Caco-2 (cell line): ENCODE measurements at regions not wholly inside any gene's neighbourhood (a gene's known extent, or its start where the extent isn't known, plus 50 kb on each side); places are given as distances from the start of the nearest gene placed in this dataset.

Experiments
- BruUV-seq: library from RNA; stranded (reverse); fragments of 400-500 nt; replicated peaks from 2 replicates; lab custom pipeline; 2021; lab: Mats Ljungman, UMichigan
- CTCF ChIA-PET: fragments of 300-600 bp; sonication (Branson Sonifier 250); formaldehyde crosslinking; loops from one replicate; lab custom pipeline; 2022; ENCODE audit warnings: antibody characterized with exemption; lab: Charles Lee
- POLR2A ChIA-PET: fragments of 300-600 bp; sonication (Branson Sonifier 250); formaldehyde crosslinking; loops from one replicate; lab custom pipeline; 2022; ENCODE audit warnings: antibody characterized with exemption; lab: Charles Lee
- DNase-seq, 2 experiments: peaks; one replicate each; pipeline versions ENCODE4 v3.0.0 to v3.0.0-alpha.2; 2020 to 2022
- H3K27me3 ChIP-seq: replicated peaks from 2 replicates; pipeline ENCODE4 v1.6.0; 2011; ENCODE audit warnings: low read length; ENCODE audit not compliant: control insufficient read depth, insufficient read depth
- H3K36me3 ChIP-seq: 2 replicates; pipeline ENCODE4 v1.5.1; 2011; ENCODE audit warnings: low read length; ENCODE audit not compliant: control insufficient read depth, insufficient read depth
- H3K4me1 ChIP-seq: fragments of 250-450 bp; sonication (Bioruptor Pico); 2 replicates; pipeline ENCODE4 v1.5.1; 2020; ENCODE audit warnings: mild to moderate bottlenecking
- H3K4me3 ChIP-seq: 2 replicates; pipeline ENCODE4 v1.5.1; 2011; ENCODE audit warnings: low read depth, mild to moderate bottlenecking, control low read depth, low read length
- H3K9me3 ChIP-seq: fragments of 250-450 bp; sonication (Bioruptor Pico); 2 replicates; pipeline ENCODE4 v1.5.1; 2020; ENCODE audit warnings: mild to moderate bottlenecking, moderate library complexity
- H3K27ac Mint-ChIP-seq: one replicate; pipeline ENCODE4 v1.8.0; 2022; ENCODE audit warnings: mixed read lengths; ENCODE audit not compliant: unreplicated experiment
- H3K27me3 Mint-ChIP-seq: one replicate; pipeline ENCODE4 v1.8.0; 2022; ENCODE audit warnings: mixed read lengths; ENCODE audit not compliant: insufficient read depth, unreplicated experiment
- H3K36me3 Mint-ChIP-seq: one replicate; pipeline ENCODE4 v1.8.0; 2022; ENCODE audit warnings: mild to moderate bottlenecking, mixed read lengths; ENCODE audit not compliant: insufficient read depth, unreplicated experiment
- H3K4me1 Mint-ChIP-seq: one replicate; pipeline ENCODE4 v1.8.0; 2022; ENCODE audit warnings: low read depth, mixed read lengths; ENCODE audit not compliant: unreplicated experiment
- H3K4me3 Mint-ChIP-seq: one replicate; pipeline ENCODE4 v1.8.0; 2022; ENCODE audit warnings: mild to moderate bottlenecking, moderate library complexity, mixed read lengths; ENCODE audit not compliant: unreplicated experiment
- H3K9me3 Mint-ChIP-seq: one replicate; pipeline ENCODE4 v1.8.0; 2022; ENCODE audit warnings: mixed read lengths; ENCODE audit not compliant: unreplicated experiment
- CTCF ChIP-seq, 2 experiments: fragments of 200-600 bp in 1 of 2; IDR thresholded peaks; 1 replicate in 1 of 2; 2 replicates in 1 of 2; pipeline versions ENCODE4 v1.5.1 to v1.8.0; 2011 to 2022; ENCODE audit warnings: antibody characterized with exemption in 1 of 2, control low read depth in 1 of 2, inconsistent platforms in 1 of 2, low read depth in 1 of 2, low read length in 1 of 2, mild to moderate bottlenecking in 1 of 2, moderate library complexity in 1 of 2; ENCODE audit not compliant: insufficient read depth in 1 of 2, severe bottlenecking in 1 of 2, unreplicated experiment in 1 of 2
- intact Hi-C: fragments of 100-400 bp; cut with micrococcal nuclease; formaldehyde crosslinking; loops from one replicate; pipeline ENCODE4 v1.10.0; 2022; ENCODE audit not compliant: unreplicated experiment

- H3K4me1 ChIP-seq = peaks cover 18% of the 10 kb centered on the region
- no peaks in the 10 kb centered on the region for H3K27me3 ChIP-seq
- ChIA-PET POLR2A (no interaction called here), CTCF (no interaction called here)
- H3K4me3 Mint-ChIP-seq = no peak overlapping the region
- BruUV-seq = no TSS peak
- H3K9me3 Mint-ChIP-seq = no peaks in the 10 kb centered on the region
- no peak for DNase-seq
- peaks cover 4% of the 10 kb centered on the region; the same call in 1 of the 2 replicates for H3K9me3 ChIP-seq
- H3K27me3 Mint-ChIP-seq = no peaks in the 10 kb centered on the region
- intact Hi-C loops = no loop called here
- no peak for TF ChIP-seq CTCF (IDR thresholded peaks at IDR 0.05; ENCODE audit: insufficient read depth in 1 of 2, low read depth in 1 of 2, low read length in 1 of 2, severe bottlenecking in 1 of 2, unreplicated experiment in 1 of 2)
- peaks cover 11% of the 10 kb centered on the region for H3K4me1 Mint-ChIP-seq
- H3K36me3 Mint-ChIP-seq = peaks cover 6% of the 10 kb centered on the region
- H3K27ac Mint-ChIP-seq = no peak overlapping the region
- no peak overlapping the region for H3K4me3 ChIP-seq
- no peaks in the 10 kb centered on the region for H3K36me3 ChIP-seq
These were observed 295.0 kb upstream of the ADGRL3 start for GRCh38 chr4:60905162-60905561.

DNA sequence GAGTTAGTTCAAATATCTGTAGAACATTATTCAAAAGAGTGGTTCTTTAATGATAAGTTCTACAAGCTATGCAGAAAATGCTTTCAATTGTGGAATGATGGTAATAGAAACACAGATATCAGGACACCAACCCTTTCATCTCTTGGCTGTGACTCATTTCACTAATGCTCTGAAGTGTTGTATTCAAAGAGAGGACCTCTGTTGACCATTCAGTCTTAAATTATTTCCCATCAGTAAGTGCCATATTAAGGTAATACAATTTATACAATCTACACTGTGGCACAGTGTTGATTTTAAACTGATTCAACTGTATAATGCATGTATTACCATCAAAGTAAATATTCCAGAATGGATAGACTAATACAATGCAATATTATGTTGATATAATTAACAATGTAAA lies 289.0 kb upstream of the ADGRL3 start:
- Histone ChIP-seq H3K4me3 (no peak overlapping the region), H3K36me3 (no peaks in the 10 kb centered on the region), H3K9me3 (peaks cover 4% of the 10 kb centered on the region; the same call in 1 of the 2 replicates), H3K4me1 (peaks cover 35% of the 10 kb centered on the region), H3K27me3 (no peaks in the 10 kb centered on the region)
- BruUV-seq = no TSS peak
- H3K4me3 Mint-ChIP-seq = no peak overlapping the region
- H3K36me3 Mint-ChIP-seq = peaks cover 6% of the 10 kb centered on the region
- H3K9me3 Mint-ChIP-seq = peaks cover 10% of the 10 kb centered on the region
- ChIA-PET CTCF (no interaction called here), POLR2A (no interaction called here)
- no peaks in the 10 kb centered on the region for H3K27me3 Mint-ChIP-seq
- DNase-seq = no peak
- peaks cover 11% of the 10 kb centered on the region for H3K4me1 Mint-ChIP-seq
- intact Hi-C loops = no loop called here
- H3K27ac Mint-ChIP-seq = no peak overlapping the region
- TF ChIP-seq CTCF (IDR thresholded peaks at IDR 0.05; ENCODE audit: insufficient read depth in 1 of 2, low read depth in 1 of 2, low read length in 1 of 2, severe bottlenecking in 1 of 2, unreplicated experiment in 1 of 2) = no peak

DNA sequence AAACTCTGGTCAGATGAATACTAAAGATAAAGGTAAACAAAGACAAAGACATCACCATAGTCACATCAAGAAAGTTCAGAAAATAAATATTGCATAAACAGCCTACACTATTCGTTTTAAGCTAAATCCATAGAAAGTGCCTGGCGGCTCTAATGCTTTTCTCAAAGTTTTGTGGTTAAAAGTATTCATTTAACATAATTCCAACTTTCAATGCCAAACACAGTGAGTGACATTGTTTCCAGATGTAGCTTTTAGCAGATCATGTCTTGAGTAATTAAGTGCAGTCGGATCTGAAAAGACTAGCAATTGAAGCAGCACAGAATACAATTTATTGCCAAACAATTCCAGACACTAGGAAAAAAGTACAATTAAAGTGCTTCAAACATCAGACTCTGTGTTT lies 287.1 kb upstream of the ADGRL3 start:
- peaks cover 11% of the 10 kb centered on the region for H3K4me1 Mint-ChIP-seq
- BruUV-seq = no TSS peak
- no peak overlapping the region for H3K4me3 Mint-ChIP-seq
- no peaks in the 10 kb centered on the region for H3K27me3 Mint-ChIP-seq
- H3K36me3 Mint-ChIP-seq = peaks cover 6% of the 10 kb centered on the region
- H3K4me3 ChIP-seq = no peak overlapping the region
- no peaks in the 10 kb centered on the region for H3K9me3 ChIP-seq
- no peak for TF ChIP-seq CTCF (IDR thresholded peaks at IDR 0.05; ENCODE audit: insufficient read depth in 1 of 2, low read depth in 1 of 2, low read length in 1 of 2, severe bottlenecking in 1 of 2, unreplicated experiment in 1 of 2)
- H3K27ac Mint-ChIP-seq = no peak overlapping the region
- intact Hi-C loops = no loop called here
- peaks cover 17% of the 10 kb centered on the region for H3K9me3 Mint-ChIP-seq
- ChIA-PET CTCF (no interaction called here), POLR2A (no interaction called here)
- no peaks in the 10 kb centered on the region for H3K27me3 ChIP-seq
- H3K4me1 ChIP-seq = peaks cover 35% of the 10 kb centered on the region
- no peak for DNase-seq
- H3K36me3 ChIP-seq = no peaks in the 10 kb centered on the region
